G401 (cell line): ENCODE measurements at regions not wholly inside any gene's neighbourhood (a gene's known extent, or its start where the extent isn't known, plus 50 kb on each side); places are given as distances from the start of the nearest gene placed in this dataset.
"Not testable (repeated sequence)": the region's sequence is repeated elsewhere in the genome, so short reads cannot be mapped to it uniquely, and the experiment has no call there.

Source experiments
- DNase-seq: peaks from one replicate; pipeline ENCODE4 v3.0.0-alpha.2; 2015; ENCODE audit warnings: low spot score
- in situ Hi-C: cut with HindIII; loops from 2 replicates; pipeline ENCODE4 v1.10.0; 2016; ENCODE audit warnings: low sequenced_read_pairs, mixed read lengths

DNA sequence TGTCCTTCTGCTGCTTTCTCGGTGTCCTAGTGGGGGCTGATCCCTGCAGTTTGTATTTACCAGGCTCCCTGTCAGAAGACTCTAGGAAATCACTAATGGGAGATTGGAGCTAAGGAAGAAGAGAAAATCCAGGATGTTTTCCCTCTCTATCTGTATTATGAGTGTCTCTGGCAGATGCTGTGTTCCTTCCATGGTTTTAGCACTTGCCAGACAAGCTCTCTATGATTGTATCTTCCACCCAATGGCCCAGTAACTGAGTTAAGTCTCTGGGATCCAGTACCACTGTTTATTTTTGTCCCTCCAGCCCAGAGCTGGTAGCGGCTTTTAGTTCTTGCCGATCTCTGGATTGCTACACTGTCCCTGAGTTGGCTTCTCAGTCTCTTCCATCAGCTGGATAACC lies 494.8 kb upstream of the SLC39A10 start:
- no peak for DNase-seq
- in situ Hi-C loops = no loop called here

DNA sequence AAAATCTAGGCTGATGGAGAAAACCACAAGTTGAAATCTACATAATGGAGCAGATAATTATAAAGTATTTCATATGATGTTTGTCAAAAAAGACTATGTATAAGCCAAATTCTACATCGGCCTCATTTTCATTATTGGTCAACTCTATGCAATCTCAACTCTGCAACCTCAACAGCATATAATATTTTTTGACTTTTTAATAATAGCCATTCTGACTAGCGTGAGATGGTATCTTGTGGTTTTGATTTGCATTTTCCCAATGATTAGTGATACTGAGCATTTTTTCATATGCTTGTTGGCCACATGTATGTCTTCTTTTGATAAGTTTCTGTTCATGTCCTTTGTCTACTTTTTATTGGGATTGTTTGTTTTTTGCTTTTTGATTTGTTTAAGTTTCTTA lies 496.1 kb upstream of the SLC39A10 start:
- DNase-seq = no peak
- in situ Hi-C loops = no loop called here

DNA sequence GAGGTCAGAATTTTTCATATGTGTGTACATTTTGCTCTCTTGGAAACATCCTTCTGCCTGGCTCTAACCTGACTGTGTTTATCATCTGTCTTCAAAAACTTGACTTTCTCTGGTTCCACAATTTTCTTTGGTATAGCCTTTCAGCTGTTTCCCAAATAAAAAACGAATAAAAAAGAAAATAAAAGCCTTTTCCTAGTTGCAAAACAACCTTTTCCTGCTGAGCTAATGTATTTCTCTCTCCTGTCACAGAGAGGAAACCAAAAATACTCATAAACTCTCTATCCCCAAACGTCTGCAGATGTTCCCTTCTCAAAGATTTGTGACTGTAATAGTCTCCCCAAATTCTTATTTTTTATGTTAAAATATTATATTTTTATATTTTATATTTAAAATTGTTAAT lies 505.3 kb upstream of the SLC39A10 start:
- in situ Hi-C loops = no loop called here
- DNase-seq = no peak

DNA sequence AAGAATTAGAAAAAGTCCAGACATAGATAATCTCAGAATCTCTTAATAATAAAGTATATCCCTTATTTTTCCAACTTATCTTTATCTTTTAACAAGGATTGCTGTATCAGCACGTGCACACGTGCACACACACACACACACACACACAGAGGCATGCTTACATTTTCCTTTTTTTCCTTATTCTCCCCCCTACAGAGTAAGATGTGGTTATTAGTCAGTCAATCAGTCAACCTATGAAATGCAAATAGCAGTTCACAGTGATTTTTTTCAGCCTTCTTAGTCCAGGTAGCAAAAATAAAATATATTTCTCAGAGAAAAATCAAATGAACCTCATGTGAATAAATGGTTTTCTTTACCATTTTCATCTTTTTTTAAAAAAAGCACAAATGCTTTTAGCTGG lies 506.2 kb upstream of the SLC39A10 start:
- in situ Hi-C loops = no loop called here
- DNase-seq = no peak

DNA sequence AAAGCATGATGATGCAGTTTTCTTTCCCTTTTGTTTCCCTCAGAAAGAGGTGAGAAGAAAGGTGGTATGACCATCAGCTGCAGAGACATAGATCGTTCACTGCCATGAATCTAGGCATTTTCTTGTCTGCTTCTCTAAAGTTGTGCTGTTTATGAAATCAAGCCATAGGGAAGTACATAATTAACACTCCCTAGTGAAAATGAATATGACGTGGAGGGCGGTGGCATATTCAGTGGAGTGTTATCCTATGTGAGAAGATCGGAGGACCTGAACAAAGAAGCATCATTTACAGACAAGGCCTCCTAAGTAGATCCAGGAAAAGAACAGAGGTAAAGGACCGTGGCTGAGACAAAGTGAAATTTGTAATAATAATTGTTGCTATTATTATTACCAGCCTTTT lies 509.0 kb upstream of the SLC39A10 start:
- in situ Hi-C loops = no loop called here
- no peak for DNase-seq

DNA sequence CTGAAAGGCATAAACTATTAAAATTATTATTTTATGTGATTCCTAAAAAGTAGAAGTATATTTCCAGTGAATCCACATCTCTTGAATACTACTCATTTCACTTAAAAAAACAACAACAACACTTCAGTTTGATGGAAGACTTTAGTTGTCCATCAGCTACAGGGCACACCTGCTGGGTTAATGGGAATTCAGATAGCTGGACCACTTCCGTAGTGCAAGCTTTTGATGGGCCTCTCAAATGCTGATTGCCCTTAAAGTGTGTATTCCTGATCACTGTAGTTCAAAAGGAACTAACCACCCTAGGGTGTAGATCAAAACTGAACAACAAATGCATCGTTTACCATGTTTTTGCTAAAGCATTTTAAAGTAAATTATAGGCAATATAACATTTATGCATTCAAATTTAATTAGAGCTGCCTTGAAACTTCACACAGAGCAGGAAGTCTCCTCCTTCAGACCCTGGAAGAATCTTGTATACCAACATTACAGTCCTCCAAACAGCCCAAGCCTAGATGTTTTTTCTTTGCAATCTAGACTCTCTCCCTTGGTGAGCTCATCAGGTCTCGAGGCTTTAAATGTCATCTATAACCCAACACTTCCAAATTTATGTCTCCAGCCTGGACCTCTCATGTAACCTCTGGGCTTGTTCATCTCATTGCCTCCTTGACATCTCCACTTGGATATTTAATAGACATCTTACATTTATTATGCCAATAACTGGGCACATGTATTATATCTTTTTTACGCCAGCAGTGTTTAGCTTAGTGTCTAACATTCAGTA lies 510.1 kb upstream of the SLC39A10 start:
- DNase-seq = no peak
- in situ Hi-C loops = no loop called here

DNA sequence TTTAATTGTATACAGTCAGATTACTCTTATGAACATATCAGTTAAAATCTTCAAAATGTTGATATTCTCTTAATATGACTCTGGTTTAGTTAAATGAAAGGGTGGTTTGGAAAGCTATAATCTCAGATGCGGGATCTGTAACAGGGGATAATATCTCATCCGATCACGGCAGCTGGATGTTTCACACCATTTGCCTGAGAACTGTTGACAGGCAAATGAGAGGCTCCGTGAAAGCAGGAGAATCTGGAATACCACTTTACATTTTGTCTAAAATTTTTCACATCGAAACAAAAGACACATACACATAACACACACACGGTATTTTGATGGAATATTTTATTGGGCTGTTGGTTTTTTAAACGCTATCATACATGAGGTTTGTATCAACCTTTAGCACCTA lies 518.6 kb upstream of the SLC39A10 start:
- no peak for DNase-seq
- in situ Hi-C loops = no loop called here

DNA sequence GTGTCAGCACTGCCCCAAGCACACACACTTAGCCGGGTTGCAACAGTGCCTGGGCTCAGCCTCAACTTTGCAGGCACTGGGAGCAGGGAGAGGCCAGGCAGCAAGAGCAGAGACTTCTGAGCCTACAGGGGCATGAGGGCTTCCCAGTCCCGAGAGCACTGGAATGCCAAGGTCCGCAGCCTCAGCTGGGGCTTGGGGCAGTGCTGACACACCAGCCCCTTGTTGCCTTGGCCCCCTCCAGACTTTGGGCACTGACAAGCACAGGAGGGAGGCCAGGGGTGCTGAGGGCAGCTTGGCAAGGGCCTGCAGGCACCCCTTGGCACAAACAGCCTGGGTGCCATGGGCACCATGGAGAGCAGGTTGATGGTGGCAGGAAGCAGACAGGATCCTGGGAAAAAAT lies 531.1 kb upstream of the SLC39A10 start:
- in situ Hi-C loops, DNase-seq: not testable (repeated sequence)

DNA sequence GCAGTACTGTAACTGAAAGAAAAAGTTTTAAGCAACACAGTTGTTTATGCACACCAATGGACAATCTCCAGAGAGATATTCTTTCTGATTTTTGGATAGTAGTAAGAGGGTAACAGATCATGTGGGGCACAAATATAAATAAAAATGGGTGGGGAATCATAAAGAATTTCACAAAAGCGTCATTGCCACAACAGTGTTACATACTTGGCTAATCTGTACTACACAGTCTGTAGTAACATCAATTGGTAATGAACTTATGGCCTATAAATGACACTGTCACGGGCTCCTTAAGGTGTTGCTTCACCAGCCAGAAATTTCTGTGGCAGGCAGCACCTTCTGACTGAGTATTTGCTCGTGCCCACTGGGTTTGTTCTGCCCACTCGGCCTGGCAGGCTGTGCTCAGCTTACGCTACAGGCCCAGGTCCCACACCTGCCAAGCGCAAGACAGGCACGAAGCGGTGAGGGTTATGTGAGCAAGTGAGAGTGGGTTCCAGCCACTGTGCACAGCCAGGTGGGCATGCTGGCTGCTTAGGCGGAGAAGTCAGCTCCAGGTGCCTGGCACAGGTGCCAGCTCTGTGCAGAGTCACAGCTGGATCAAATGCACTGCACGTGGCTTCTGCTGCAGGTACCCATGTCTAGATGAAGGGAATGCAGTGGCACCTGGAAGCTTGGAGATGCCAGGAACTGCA lies 532.5 kb upstream of the SLC39A10 start:
- in situ Hi-C loops = no loop called here
- no peak for DNase-seq

DNA sequence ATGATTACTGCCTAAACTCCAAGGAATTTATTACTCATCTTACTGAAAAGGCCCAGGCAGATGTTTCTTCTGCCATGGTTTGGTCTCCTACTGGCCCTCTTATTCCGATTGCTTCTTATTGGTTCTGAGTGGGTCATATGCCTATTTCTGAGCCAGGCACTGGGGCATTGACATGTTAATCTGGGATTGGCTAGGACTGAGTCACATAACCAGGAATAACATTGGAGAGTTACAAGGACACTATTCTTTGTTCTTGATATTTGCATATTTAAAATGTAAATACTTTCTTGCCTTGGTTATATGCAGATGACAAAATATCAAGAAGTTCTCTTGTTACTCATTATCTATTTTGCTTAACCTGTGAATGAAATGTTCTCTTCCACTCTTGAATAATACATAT lies 534.4 kb upstream of the SLC39A10 start:
- no peak for DNase-seq
- in situ Hi-C loops = no loop called here

DNA sequence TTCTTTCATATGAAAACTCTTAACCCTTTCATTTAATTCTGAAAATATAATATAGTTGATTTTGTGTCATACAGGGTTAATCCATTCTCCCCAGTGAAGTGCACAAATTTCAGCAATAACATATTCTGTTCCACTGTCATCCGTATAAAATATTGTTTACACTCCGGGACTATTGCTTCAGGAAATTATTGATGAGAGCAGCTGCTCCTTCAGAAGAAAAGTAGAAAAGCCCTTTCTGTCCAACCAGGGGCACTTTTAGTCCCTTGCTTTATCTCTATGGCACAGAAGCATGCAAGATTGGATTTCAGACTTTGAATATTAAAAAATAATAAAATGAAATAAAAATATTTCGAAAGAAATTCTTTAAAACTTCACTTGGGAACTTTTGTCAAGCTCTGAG lies 535.7 kb upstream of the SLC39A10 start:
- in situ Hi-C loops = no loop called here

DNA sequence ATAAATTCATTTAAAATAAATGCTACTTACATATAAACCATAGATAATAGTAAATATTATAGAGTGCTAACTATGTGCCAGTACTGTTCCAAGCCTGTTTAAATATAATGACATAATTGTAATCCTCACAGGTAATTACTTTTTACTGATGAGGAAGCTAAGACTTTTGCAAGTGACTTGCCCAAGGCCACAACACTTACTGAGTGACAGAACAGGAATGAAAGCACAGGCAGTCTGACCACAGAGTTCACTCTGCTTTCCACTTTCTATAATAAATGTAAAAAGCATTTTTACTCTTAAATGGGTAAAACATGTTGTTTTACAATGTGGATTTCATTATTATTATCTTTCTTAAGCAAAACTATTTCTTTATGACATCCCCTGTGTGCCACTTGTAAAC lies 537.8 kb upstream of the SLC39A10 start:
- no peak for DNase-seq
- in situ Hi-C loops = no loop called here

More for the DNA sequence above, 535.7 kb upstream of the SLC39A10 start:
- DNase-seq = no peak

DNA sequence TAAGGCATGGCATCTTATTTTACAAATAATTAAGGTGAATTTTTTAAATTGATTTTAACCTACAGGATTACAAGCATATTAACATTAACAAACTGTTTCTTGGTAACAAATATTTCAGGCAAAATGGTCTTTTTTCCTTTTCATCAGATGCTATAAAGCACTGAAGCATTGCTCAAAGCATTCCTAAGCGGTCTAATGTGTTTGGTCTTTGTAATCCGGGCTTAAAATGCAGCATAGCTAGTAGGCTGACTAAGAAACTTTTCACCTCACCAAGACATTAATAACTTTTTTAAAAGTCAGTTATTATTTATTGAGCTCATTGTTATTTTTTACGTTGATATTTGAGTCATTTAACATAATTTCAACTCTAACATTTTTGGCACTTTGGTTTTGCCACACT lies 538.8 kb upstream of the SLC39A10 start:
- DNase-seq = no peak
- in situ Hi-C loops = no loop called here

DNA sequence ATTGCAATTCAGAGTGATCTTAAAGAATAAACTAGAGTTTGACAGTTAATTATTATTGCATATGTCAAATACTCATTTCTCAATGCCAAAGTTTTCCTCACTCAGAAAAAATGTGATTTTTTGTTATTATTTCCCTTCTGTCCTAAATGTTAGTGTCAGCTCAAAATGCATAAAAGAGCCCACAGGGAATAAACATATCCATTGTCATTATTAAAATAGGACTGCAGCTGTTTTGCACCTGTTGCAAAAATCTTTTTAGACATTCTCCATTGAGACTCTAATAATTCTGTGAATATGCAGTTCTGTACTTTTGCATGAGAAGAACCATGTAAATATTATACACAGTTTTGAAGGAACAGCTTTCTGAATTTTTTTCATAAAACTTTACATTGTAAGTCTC lies 540.0 kb upstream of the SLC39A10 start:
- DNase-seq = no peak
- in situ Hi-C loops = no loop called here

DNA sequence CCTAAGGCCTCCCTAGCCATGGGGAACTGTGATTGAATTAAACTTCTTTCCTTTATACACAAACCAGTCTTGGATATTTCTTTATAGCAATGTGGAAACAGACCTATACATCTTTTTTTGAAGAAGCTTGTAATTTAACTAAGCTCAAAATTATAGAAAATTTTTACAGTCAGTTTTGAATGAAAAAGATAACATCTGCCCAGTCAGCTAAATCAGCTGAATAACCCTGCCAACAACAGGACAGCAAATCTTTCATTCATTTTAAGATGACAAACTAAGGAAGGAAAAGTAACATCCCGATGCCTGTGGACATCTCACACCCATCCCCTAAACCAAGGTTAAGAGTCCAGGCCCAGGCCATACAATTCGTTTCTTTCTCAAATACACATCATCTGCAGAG lies 541.3 kb upstream of the SLC39A10 start:
- no peak for DNase-seq
- in situ Hi-C loops = no loop called here

DNA sequence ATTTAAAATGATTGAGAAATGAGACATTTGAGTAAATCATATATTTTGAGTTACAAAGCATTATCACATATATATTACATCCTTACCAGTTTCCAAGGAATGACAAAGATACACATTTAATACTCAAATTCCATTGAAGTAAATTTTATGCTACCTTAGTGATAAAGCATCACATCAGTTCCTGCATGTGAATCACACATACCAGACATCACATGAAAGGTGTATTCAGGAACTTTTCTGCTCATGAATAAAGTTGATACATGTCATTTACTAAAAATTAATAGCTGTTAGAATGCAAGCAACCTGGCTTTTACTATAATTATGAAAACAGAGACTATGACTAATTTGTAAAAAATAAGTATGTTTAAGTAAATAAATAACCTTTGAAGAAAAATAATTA lies 548.8 kb upstream of the SLC39A10 start:
- in situ Hi-C loops = no loop called here
- no peak for DNase-seq

DNA sequence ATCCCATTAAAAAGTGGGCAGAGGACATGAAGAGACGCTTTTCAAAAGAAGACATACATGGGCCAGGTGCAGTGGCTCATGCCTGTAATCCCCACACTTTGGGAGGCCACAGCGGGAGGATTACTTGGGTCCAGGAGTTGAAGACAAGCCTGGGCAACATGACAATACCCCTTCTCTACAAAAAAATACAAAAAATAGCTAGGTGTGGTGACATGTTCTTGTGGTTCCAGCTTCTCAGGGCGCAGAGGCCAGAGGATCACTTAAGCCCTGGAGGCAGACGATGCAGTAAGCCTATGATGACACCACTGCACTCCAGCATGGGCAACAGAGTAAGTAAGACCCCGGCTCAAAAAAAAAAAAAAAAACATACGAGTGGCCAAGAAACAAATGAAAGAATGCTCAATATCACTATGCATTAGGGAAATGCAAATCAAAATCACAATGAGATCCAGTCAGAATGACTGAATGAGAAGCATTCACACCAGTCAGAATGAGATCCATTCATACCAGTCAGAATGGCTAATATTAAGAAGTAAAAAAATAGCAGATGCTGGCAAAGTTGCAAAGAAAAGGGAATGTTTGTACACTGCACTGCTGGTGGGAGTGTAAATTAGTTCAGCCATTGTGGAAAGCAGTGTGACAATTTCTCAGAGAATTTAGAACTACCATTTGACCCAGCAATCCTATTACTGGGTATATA lies 550.2 kb upstream of the SLC39A10 start:
- in situ Hi-C loops = no loop called here
- no peak for DNase-seq

DNA sequence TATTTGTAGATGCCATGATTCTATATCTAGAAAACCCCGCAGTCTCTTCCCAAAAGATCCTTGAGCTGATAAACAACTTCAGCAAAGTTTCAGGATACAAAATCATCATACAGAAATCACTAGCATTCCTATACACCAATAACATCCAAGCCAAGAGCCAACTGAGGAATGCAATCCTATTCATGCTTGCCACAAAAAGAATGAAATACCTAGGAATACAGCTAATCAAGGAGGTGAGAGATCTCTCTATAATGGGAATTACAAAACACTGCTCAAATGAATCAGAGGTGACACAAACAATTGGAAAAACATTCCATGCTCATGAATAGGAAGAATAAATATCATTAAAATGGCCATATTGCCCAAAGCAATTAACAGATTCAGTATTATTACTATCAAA lies 551.4 kb upstream of the SLC39A10 start:
- no peak for DNase-seq
- in situ Hi-C loops = no loop called here

DNA sequence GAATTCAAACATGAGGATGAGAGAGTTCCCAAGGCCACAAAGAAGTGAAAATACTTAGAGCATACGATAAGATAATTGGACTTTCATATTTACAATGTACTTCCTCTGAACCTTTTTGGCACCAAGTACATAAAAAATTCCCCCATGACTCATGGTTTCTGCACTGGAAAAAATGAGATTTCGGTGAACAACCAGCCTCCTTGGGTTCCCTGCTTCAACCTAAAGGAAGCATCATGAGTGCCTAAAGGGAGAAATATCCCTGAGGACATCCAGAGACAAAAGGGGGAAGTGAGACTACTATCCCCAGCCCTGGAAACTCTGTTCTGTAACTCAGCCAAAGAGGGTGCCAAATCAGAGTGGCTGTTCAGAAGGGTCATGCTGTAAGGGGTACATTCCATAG lies 562.7 kb upstream of the SLC39A10 start:
- DNase-seq = no peak

DNA sequence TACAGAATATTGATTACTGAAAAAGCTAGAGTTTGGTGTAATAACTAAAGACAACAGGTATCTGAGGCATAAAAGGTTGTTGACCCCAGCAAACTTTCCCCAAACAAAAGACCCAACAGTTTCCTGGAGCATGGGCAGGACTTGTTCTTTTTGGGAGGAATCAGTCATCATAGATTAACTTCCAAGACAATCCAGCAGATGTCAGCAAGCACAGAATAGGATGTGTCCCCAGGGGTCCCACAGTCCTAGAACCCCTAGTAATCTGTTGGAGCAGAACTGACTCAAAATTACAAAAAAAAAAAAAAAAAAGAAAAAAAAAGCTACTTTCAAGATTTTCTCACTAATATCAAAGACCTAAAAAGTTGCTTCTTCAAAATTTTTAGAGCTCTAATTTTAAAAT lies 564.7 kb upstream of the SLC39A10 start:
- DNase-seq = no peak
- in situ Hi-C loops = no loop called here

More for the DNA sequence above, 562.7 kb upstream of the SLC39A10 start:
- in situ Hi-C loops = no loop called here
